ENCODE measurements at regions not wholly inside any gene's neighbourhood (a gene's known extent, or its start where the extent isn't known, plus 50 kb on each side); places are given as distances from the start of the nearest gene placed in this dataset.

- Histone ChIP-seq H2BK12ac (ENCODE audit: insufficient read length, low read depth, low read length) (no peak overlapping the region), H3K27me3 (ENCODE audit: insufficient read depth, low read length) (no peaks in the 10 kb centered on the region), H3K79me2 (ENCODE audit: insufficient read depth, low read length) (no peaks in the 10 kb centered on the region), H3K9me3 (ENCODE audit: control insufficient read depth, low read depth, low read length) (no peaks in the 10 kb centered on the region), H4K8ac (replicated peaks; ENCODE audit: insufficient read length, low read depth, low read length) (no peak overlapping the region), H3K9ac (ENCODE audit: extremely low read depth, insufficient read length, low read length) (no peak overlapping the region), H3K4ac (ENCODE audit: low read depth, low read length) (no peak overlapping the region), H3T11ph (ENCODE audit: low read length) (no peak overlapping the region), H3K14ac (ENCODE audit: insufficient read depth, low read length) (no peak overlapping the region), H2AK5ac (ENCODE audit: insufficient read length, low read length) (no peak overlapping the region), H3K4me1 (ENCODE audit: insufficient read depth, low read length) (no peaks in the 10 kb centered on the region), H3K79me1 (ENCODE audit: insufficient read depth, low read depth, low read length, poor library complexity, severe bottlenecking) (no peaks in the 10 kb centered on the region), H4K5ac (ENCODE audit: insufficient read length, low read depth, low read length) (no peak overlapping the region), H3K18ac (ENCODE audit: insufficient read length, low read depth, low read length) (no peak overlapping the region), H2BK15ac (ENCODE audit: low read depth, low read length) (no peak overlapping the region), H2AFZ (ENCODE audit: low read length) (no peak overlapping the region), H3K23me2 (ENCODE audit: insufficient read length, low read depth, low read length, poor library complexity, severe bottlenecking) (no peaks in the 10 kb centered on the region), H3K23ac (ENCODE audit: insufficient read length, low read depth, low read length) (no peak overlapping the region), H2BK120ac (ENCODE audit: low read depth, low read length, poor library complexity, severe bottlenecking) (no peak overlapping the region), H4K91ac (ENCODE audit: insufficient read length, low read depth, low read length) (no peak overlapping the region), H2BK5ac (ENCODE audit: insufficient read length, low read length) (no peak overlapping the region), H3K4me2 (ENCODE audit: insufficient read depth, insufficient read length, low read length) (no peak overlapping the region), H2BK20ac (ENCODE audit: low read depth, low read length, poor library complexity, severe bottlenecking) (no peak overlapping the region), H3K56ac (ENCODE audit: insufficient read length, low read depth, low read length) (no peak overlapping the region), H3K27ac (ENCODE audit: insufficient read length, low read depth, low read length) (no peak overlapping the region), H4K20me1 (ENCODE audit: control insufficient read depth, insufficient read depth, insufficient read length) (no peaks in the 10 kb centered on the region)
- no peak overlapping the region for H3K4me3 Mint-ChIP-seq
- H3K36me3 Mint-ChIP-seq (ENCODE audit: insufficient read depth in 1 of 3, low read depth in 3 of 3): no peaks in the 10 kb centered on the region
- H3K9me3 Mint-ChIP-seq: no peaks in the 10 kb centered on the region
- peaks cover 8% of the 10 kb centered on the region in 2 experiments for H3K4me1 Mint-ChIP-seq
- H3K27ac Mint-ChIP-seq: peak overlapping the region in 1 of 3 experiments; percentile 65; a peak in 1 of 7 replicates
- no peaks in the 10 kb centered on the region for H3K27me3 Mint-ChIP-seq (ENCODE audit: low read depth)
- TF ChIP-seq CTCF (conservative IDR thresholded peaks at IDR 0.05): no peak
- DNase-seq: no peak
Measured at GRCh38 chr5:110031402-110032140, 341.8 kb downstream of the MAN2A1 start.

All from H9 (cell line).